Large intestine (tissue), 3 donors: ENCODE measurements at regions not wholly inside any gene's neighbourhood (a gene's known extent, or its start where the extent isn't known, plus 50 kb on each side); places are given as distances from the start of the nearest gene placed in this dataset.

Experiments used
- DNase-seq, 2 donors: peaks; one replicate each; pipeline versions ENCODE4 v3.0.0 to v3.0.0-alpha.2; 2013
- H3K27ac ChIP-seq: one replicate; pipeline ENCODE4 v1.5.1; 2013; ENCODE audit warnings: low read length
- H3K27me3 ChIP-seq: 2 replicates; pipeline ENCODE4 v1.6.1; 2013; ENCODE audit warnings: low read length; ENCODE audit not compliant: control insufficient read depth, insufficient read depth
- H3K36me3 ChIP-seq: 2 replicates; pipeline ENCODE4 v1.6.1; 2013; ENCODE audit warnings: low read length; ENCODE audit not compliant: control insufficient read depth, insufficient read depth
- H3K4me1 ChIP-seq: one replicate; pipeline ENCODE4 v1.6.1; 2013; ENCODE audit warnings: low read length; ENCODE audit not compliant: control insufficient read depth, insufficient read depth
- H3K4me3 ChIP-seq: one replicate; pipeline ENCODE4 v1.5.1; 2013; ENCODE audit warnings: low read length
- H3K9me3 ChIP-seq: one replicate; pipeline ENCODE4 v1.6.1; 2013; ENCODE audit warnings: mild to moderate bottlenecking, low read depth, low read length, moderate library complexity; ENCODE audit not compliant: control insufficient read depth
- WGBS: methylation state at CpG from one replicate; pipeline ENCODE4 v1.1.5; 2013; ENCODE audit warnings: low lambda C conversion rate; ENCODE audit not compliant: insufficient coverage; 5-methylcytosine and 5-hydroxymethylcytosine counted together

GRCh38 chr17:77503916-77504651 is 363.3 kb downstream of the SEC14L1 start:
- H3K27me3 ChIP-seq, result no peaks in the 10 kb centered on the region
- peaks cover 19% of the 10 kb centered on the region for H3K36me3 ChIP-seq
- no peak for DNase-seq
- H3K9me3 ChIP-seq, result no peaks in the 10 kb centered on the region
- no peaks in the 10 kb centered on the region for H3K4me1 ChIP-seq
- no peak overlapping the region for H3K4me3 ChIP-seq
- WGBS, result no CpG with 5 or more reads among the region's 18 CpGs
- no peak overlapping the region for H3K27ac ChIP-seq

GRCh38 chr17:77504652-77505155 is 363.9 kb downstream of the SEC14L1 start:
- H3K36me3 ChIP-seq, result peaks cover 13% of the 10 kb centered on the region
- WGBS, result 100% methylated on average over 2 of the region's 9 CpGs
- DNase-seq, result no peak

GRCh38 chr17:77505181-77505639 is 364.4 kb downstream of the SEC14L1 start:
- WGBS, result no CpG with 5 or more reads among the region's 12 CpGs
- Histone ChIP-seq H3K36me3 (peaks cover 8% of the 10 kb centered on the region), H3K4me3 (no peak overlapping the region), H3K9me3 (peaks cover 3% of the 10 kb centered on the region), H3K4me1 (no peaks in the 10 kb centered on the region), H3K27ac (no peak overlapping the region), H3K27me3 (no peaks in the 10 kb centered on the region)
- no peak for DNase-seq

More at GRCh38 chr17:77504652-77505155, 363.9 kb downstream of the SEC14L1 start:
- H3K4me1 ChIP-seq, result no peaks in the 10 kb centered on the region
- peaks cover 1% of the 10 kb centered on the region for H3K9me3 ChIP-seq
- no peaks in the 10 kb centered on the region for H3K27me3 ChIP-seq
- H3K4me3 ChIP-seq, result no peak overlapping the region
- H3K27ac ChIP-seq, result no peak overlapping the region

- Histone ChIP-seq H3K36me3 (no peaks in the 10 kb centered on the region), H3K4me3 (no peak overlapping the region), H3K27ac (no peak overlapping the region), H3K27me3 (no peaks in the 10 kb centered on the region), H3K9me3 (peaks cover 3% of the 10 kb centered on the region), H3K4me1 (no peaks in the 10 kb centered on the region)
- DNase-seq, result no peak
- no CpG with 5 or more reads among the region's 27 CpGs for WGBS
Measured at GRCh38 chr17:77506371-77506991, 365.7 kb downstream of the SEC14L1 start.

- no peak overlapping the region for H3K4me3 ChIP-seq
- DNase-seq, result no peak
- H3K27me3 ChIP-seq, result no peaks in the 10 kb centered on the region
- H3K27ac ChIP-seq, result no peak overlapping the region
- no CpG with 5 or more reads among the region's 19 CpGs for WGBS
- H3K4me1 ChIP-seq, result no peaks in the 10 kb centered on the region
- no peaks in the 10 kb centered on the region for H3K36me3 ChIP-seq
- H3K9me3 ChIP-seq, result peaks cover 3% of the 10 kb centered on the region
Measured at GRCh38 chr17:77507111-77507885, 366.5 kb downstream of the SEC14L1 start.

GRCh38 chr17:77508047-77508715 is 367.4 kb downstream of the SEC14L1 start:
- no CpG with 5 or more reads among the region's 6 CpGs for WGBS
- no peaks in the 10 kb centered on the region for H3K4me1 ChIP-seq
- no peak overlapping the region for H3K4me3 ChIP-seq
- H3K9me3 ChIP-seq, result peaks cover 3% of the 10 kb centered on the region
- no peaks in the 10 kb centered on the region for H3K27me3 ChIP-seq
- no peak for DNase-seq
- H3K36me3 ChIP-seq, result no peaks in the 10 kb centered on the region
- H3K27ac ChIP-seq, result no peak overlapping the region

GRCh38 chr17:77509089-77509488 is 368.3 kb downstream of the SEC14L1 start:
- 88% methylated on average over 2 of the region's 2 CpGs for WGBS
- no peaks in the 10 kb centered on the region for H3K27me3 ChIP-seq
- no peak for DNase-seq
- no peak overlapping the region for H3K27ac ChIP-seq
- no peaks in the 10 kb centered on the region for H3K4me1 ChIP-seq
- H3K9me3 ChIP-seq, result peaks cover 3% of the 10 kb centered on the region
- no peak overlapping the region for H3K4me3 ChIP-seq
- no peaks in the 10 kb centered on the region for H3K36me3 ChIP-seq

- DNase-seq, result no peak
- 95% methylated on average over 2 of the region's 2 CpGs for WGBS
- no peak overlapping the region for H3K27ac ChIP-seq
- H3K27me3 ChIP-seq, result no peaks in the 10 kb centered on the region
- H3K4me3 ChIP-seq, result no peak overlapping the region
- peaks cover 3% of the 10 kb centered on the region for H3K9me3 ChIP-seq
- no peaks in the 10 kb centered on the region for H3K36me3 ChIP-seq
- H3K4me1 ChIP-seq, result no peaks in the 10 kb centered on the region
Measured at GRCh38 chr17:77509599-77509998, 368.8 kb downstream of the SEC14L1 start.

GRCh38 chr17:77510133-77510796 is 369.5 kb downstream of the SEC14L1 start:
- H3K27ac ChIP-seq, result no peak overlapping the region
- no peaks in the 10 kb centered on the region for H3K27me3 ChIP-seq
- no peak overlapping the region for H3K4me3 ChIP-seq
- no peaks in the 10 kb centered on the region for H3K4me1 ChIP-seq
- no CpG with 5 or more reads among the region's 8 CpGs for WGBS
- H3K36me3 ChIP-seq, result no peaks in the 10 kb centered on the region
- no peak for DNase-seq
- H3K9me3 ChIP-seq, result peaks cover 3% of the 10 kb centered on the region
